Activated CD8-positive, alpha-beta T cell treated with anti-CD3 and anti-CD28 coated beads, Interleukin-2, amount 10 ng/mL, durations not matched to agents 7 days and 5 days (primary cell): ENCODE measurements at regions not wholly inside any gene's neighbourhood (a gene's known extent, or its start where the extent isn't known, plus 50 kb on each side); places are given as distances from the start of the nearest gene placed in this dataset.

Source experiments
- ATAC-seq: fragments of 150-1000 bp; cut with Tn5 transposase; one replicate; pipeline ENCODE4 v1.10.0; 2021; ENCODE audit warnings: moderate library complexity
- CTCF ChIA-PET: fragments of 350-600 bp; sonication (Branson Sonifier 250); formaldehyde crosslinking; loops from one replicate; lab custom pipeline; 2021; ENCODE audit warnings: antibody characterized with exemption; lab: Charles Lee
- POLR2A ChIA-PET: fragments of 350-600 bp; sonication (Branson Sonifier 250); formaldehyde crosslinking; loops from one replicate; lab custom pipeline; 2021; ENCODE audit warnings: antibody characterized with exemption; lab: Charles Lee
- DNase-seq: peaks from one replicate; pipeline ENCODE4 v3.0.0-alpha.2; 2020
- H3K27ac Mint-ChIP-seq: one replicate; pipeline ENCODE4 v1.8.0; 2021; ENCODE audit warnings: mild to moderate bottlenecking, mixed read lengths
- H3K27me3 Mint-ChIP-seq: one replicate; pipeline ENCODE4 v1.8.0; 2021; ENCODE audit warnings: low read depth, mixed read lengths
- H3K36me3 Mint-ChIP-seq: one replicate; pipeline ENCODE4 v1.8.0; 2021; ENCODE audit warnings: low read depth, mixed read lengths
- H3K4me1 Mint-ChIP-seq: one replicate; pipeline ENCODE4 v1.8.0; 2021; ENCODE audit warnings: low read depth, mixed read lengths
- H3K4me3 Mint-ChIP-seq: one replicate; pipeline ENCODE4 v1.8.0; 2021; ENCODE audit warnings: mild to moderate bottlenecking, mixed read lengths
- H3K9me3 Mint-ChIP-seq: one replicate; pipeline ENCODE4 v1.8.0; 2022; ENCODE audit warnings: mixed read lengths; ENCODE audit not compliant: insufficient read depth

- ATAC-seq, result no peak
- Mint-ChIP-seq H3K36me3 (no peaks in the 10 kb centered on the region), H3K9me3 (no peaks in the 10 kb centered on the region), H3K4me3 (no peak overlapping the region), H3K27ac (no peak overlapping the region), H3K4me1 (no peaks in the 10 kb centered on the region), H3K27me3 (peaks cover 4% of the 10 kb centered on the region)
- DNase-seq, result no peak
- ChIA-PET POLR2A (no interaction called here), CTCF (no interaction called here)
These were observed 201.5 kb downstream of the IRF8 start for GRCh38 chr16:86100205-86101136.

- POLR2A ChIA-PET, result interaction anchor here (0.7 kb wide), 1 partner anchor 31 kb away, joined by 3 read pairs; no protein-coding TSS in a partner anchor
- CTCF ChIA-PET, result no interaction called here
- Mint-ChIP-seq H3K4me3 (no peak overlapping the region), H3K27ac (no peak overlapping the region), H3K36me3 (no peaks in the 10 kb centered on the region), H3K9me3 (no peaks in the 10 kb centered on the region), H3K4me1 (no peaks in the 10 kb centered on the region), H3K27me3 (peaks cover 4% of the 10 kb centered on the region)
- ATAC-seq, result no peak
- DNase-seq, result no peak
These were observed 202.4 kb downstream of the IRF8 start for GRCh38 chr16:86101137-86101896.

- Mint-ChIP-seq H3K36me3 (no peaks in the 10 kb centered on the region), H3K9me3 (no peaks in the 10 kb centered on the region), H3K4me3 (no peak overlapping the region), H3K4me1 (no peaks in the 10 kb centered on the region), H3K27me3 (peaks cover 4% of the 10 kb centered on the region), H3K27ac (no peak overlapping the region)
- ChIA-PET POLR2A (interaction anchor here (0.7 kb wide), 1 partner anchor 32 kb away, joined by 3 read pairs; no protein-coding TSS in a partner anchor), CTCF (no interaction called here)
- DNase-seq, result no peak
- no peak for ATAC-seq
These were observed 202.9 kb downstream of the IRF8 start for GRCh38 chr16:86101897-86102157.

- H3K4me1 Mint-ChIP-seq, result no peaks in the 10 kb centered on the region
- POLR2A ChIA-PET, result no interaction called here
- H3K27ac Mint-ChIP-seq, result no peak overlapping the region
- H3K4me3 Mint-ChIP-seq, result no peak overlapping the region
- H3K36me3 Mint-ChIP-seq, result no peaks in the 10 kb centered on the region
- DNase-seq (no peak), ATAC-seq (no peak)
- CTCF ChIA-PET, result no interaction called here
- H3K27me3 Mint-ChIP-seq, result peaks cover 4% of the 10 kb centered on the region
- H3K9me3 Mint-ChIP-seq, result no peaks in the 10 kb centered on the region
These were observed 204.4 kb downstream of the IRF8 start for GRCh38 chr16:86103320-86103719.

GRCh38 chr16:86104537-86105048 lies 205.6 kb downstream of the IRF8 start:
- ChIA-PET CTCF (no interaction called here), POLR2A (no interaction called here)
- no peaks in the 10 kb centered on the region for H3K27me3 Mint-ChIP-seq
- H3K4me1 Mint-ChIP-seq, result no peaks in the 10 kb centered on the region
- H3K9me3 Mint-ChIP-seq, result no peaks in the 10 kb centered on the region
- DNase-seq (no peak), ATAC-seq (no peak)
- no peaks in the 10 kb centered on the region for H3K36me3 Mint-ChIP-seq
- no peak overlapping the region for H3K4me3 Mint-ChIP-seq
- H3K27ac Mint-ChIP-seq, result no peak overlapping the region

GRCh38 chr16:86107215-86107825 lies 208.4 kb downstream of the IRF8 start:
- Mint-ChIP-seq H3K27me3 (no peaks in the 10 kb centered on the region), H3K4me3 (no peak overlapping the region), H3K27ac (no peak overlapping the region), H3K4me1 (no peaks in the 10 kb centered on the region), H3K9me3 (no peaks in the 10 kb centered on the region), H3K36me3 (no peaks in the 10 kb centered on the region)
- POLR2A ChIA-PET, result no interaction called here
- ATAC-seq (no peak), DNase-seq (no peak)
- CTCF ChIA-PET, result no interaction called here

- CTCF ChIA-PET, result no interaction called here
- Mint-ChIP-seq H3K36me3 (no peaks in the 10 kb centered on the region), H3K27ac (no peak overlapping the region), H3K4me1 (no peaks in the 10 kb centered on the region), H3K27me3 (no peaks in the 10 kb centered on the region), H3K4me3 (no peak overlapping the region), H3K9me3 (no peaks in the 10 kb centered on the region)
- no peak for ATAC-seq
- POLR2A ChIA-PET, result no interaction called here
- no peak for DNase-seq
These were observed 209.1 kb downstream of the IRF8 start for GRCh38 chr16:86108062-86108461.

- no peak overlapping the region for H3K27ac Mint-ChIP-seq
- H3K27me3 Mint-ChIP-seq, result no peaks in the 10 kb centered on the region
- H3K4me1 Mint-ChIP-seq, result no peaks in the 10 kb centered on the region
- ChIA-PET POLR2A (no interaction called here), CTCF (no interaction called here)
- ATAC-seq (no peak), DNase-seq (no peak)
- H3K36me3 Mint-ChIP-seq, result no peaks in the 10 kb centered on the region
- no peaks in the 10 kb centered on the region for H3K9me3 Mint-ChIP-seq
- H3K4me3 Mint-ChIP-seq, result no peak overlapping the region
These were observed 211.2 kb downstream of the IRF8 start for GRCh38 chr16:86110134-86110533.

- CTCF ChIA-PET, result no interaction called here
- no peak for ATAC-seq
- no peaks in the 10 kb centered on the region for H3K27me3 Mint-ChIP-seq
- no peak for DNase-seq
- POLR2A ChIA-PET, result no interaction called here
- no peaks in the 10 kb centered on the region for H3K9me3 Mint-ChIP-seq
- H3K27ac Mint-ChIP-seq, result no peak overlapping the region
- H3K4me3 Mint-ChIP-seq, result no peak overlapping the region
- H3K36me3 Mint-ChIP-seq, result no peaks in the 10 kb centered on the region
- H3K4me1 Mint-ChIP-seq, result no peaks in the 10 kb centered on the region
These were observed 211.8 kb downstream of the IRF8 start for GRCh38 chr16:86110726-86111125.

GRCh38 chr16:86112178-86112577 lies 213.2 kb downstream of the IRF8 start:
- CTCF ChIA-PET, result no interaction called here
- Mint-ChIP-seq H3K4me1 (no peaks in the 10 kb centered on the region), H3K9me3 (no peaks in the 10 kb centered on the region), H3K27me3 (no peaks in the 10 kb centered on the region), H3K4me3 (no peak overlapping the region), H3K27ac (no peak overlapping the region), H3K36me3 (no peaks in the 10 kb centered on the region)
- DNase-seq, result no peak
- POLR2A ChIA-PET, result no interaction called here
- ATAC-seq, result no peak

GRCh38 chr16:86117235-86117634 lies 218.3 kb downstream of the IRF8 start:
- Mint-ChIP-seq H3K27ac (no peak overlapping the region), H3K4me1 (peaks cover 2% of the 10 kb centered on the region), H3K27me3 (peaks cover 10% of the 10 kb centered on the region), H3K4me3 (no peak overlapping the region), H3K36me3 (no peaks in the 10 kb centered on the region), H3K9me3 (no peaks in the 10 kb centered on the region)
- ATAC-seq (no peak), DNase-seq (no peak)
- ChIA-PET CTCF (no interaction called here), POLR2A (no interaction called here)

GRCh38 chr16:86117756-86118155 lies 218.8 kb downstream of the IRF8 start:
- H3K27ac Mint-ChIP-seq, result no peak overlapping the region
- H3K4me1 Mint-ChIP-seq, result peaks cover 2% of the 10 kb centered on the region
- ChIA-PET CTCF (interaction anchor here (0.8 kb wide), 1 partner anchor 21 kb away, joined by 3 read pairs; no protein-coding TSS in a partner anchor), POLR2A (no interaction called here)
- ATAC-seq (no peak), DNase-seq (no peak)
- no peaks in the 10 kb centered on the region for H3K9me3 Mint-ChIP-seq
- no peak overlapping the region for H3K4me3 Mint-ChIP-seq
- no peaks in the 10 kb centered on the region for H3K36me3 Mint-ChIP-seq
- H3K27me3 Mint-ChIP-seq, result peaks cover 10% of the 10 kb centered on the region
